Activated T-cell treated with anti-CD3 and anti-CD28 coated beads, Interleukin-2, amount 50 U/mL, for 48 hours (primary cell): ENCODE measurements at regions not wholly inside any gene's neighbourhood (a gene's known extent, or its start where the extent isn't known, plus 50 kb on each side); places are given as distances from the start of the nearest gene placed in this dataset.

Source experiments
- DNase-seq, 2 experiments: peaks; one replicate each; pipeline ENCODE4 v3.0.0-alpha.2; 2020

- DNase-seq, result no peak
These were observed 835.9 kb downstream of the GALR1 start for GRCh38 chr18:78085241-78086185.

GRCh38 chr18:78086931-78087330 lies 837.3 kb downstream of the GALR1 start:
- DNase-seq, result no peak

DNA sequence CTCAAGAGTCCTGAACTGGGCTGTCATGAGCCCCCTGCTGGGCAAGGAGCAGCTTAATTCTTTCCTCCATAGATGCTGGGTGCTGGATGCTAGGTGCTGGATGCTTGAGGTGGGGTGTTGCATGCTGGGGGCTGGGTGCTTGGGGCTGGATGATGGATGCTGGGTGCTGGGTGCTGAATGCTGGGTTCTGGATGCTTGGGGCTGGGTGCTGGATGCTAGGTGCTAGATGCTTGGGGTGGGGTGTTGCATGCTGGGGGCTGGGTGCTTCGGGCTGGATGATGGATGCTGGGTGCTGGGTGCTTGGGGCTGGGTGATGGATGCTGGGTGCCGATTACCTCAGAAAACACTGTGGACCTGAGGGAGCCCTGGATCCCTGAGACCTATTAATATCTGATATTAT lies 837.7 kb downstream of the GALR1 start:
- DNase-seq, result no peak

DNA sequence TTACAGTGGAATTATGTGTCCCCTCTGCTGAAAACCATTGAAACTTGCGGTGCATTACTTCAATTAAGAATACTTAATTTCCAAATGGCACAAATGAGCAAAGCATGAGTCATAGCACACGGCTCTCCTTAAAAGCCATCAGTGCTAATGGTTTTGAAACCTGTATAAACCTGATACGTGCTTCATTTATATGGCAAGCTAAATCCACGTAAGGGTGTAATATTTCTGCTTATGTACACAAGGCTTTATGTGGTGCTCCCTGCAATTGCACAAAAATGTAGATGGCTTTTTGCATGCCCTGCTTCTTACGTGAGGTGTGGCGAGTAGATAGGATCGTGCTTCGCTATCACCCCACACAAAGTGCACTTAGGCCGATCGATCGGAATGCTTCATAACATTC lies 840.9 kb downstream of the GALR1 start:
- DNase-seq, result no peak

- no peak for DNase-seq
These were observed 843.3 kb downstream of the GALR1 start for GRCh38 chr18:78092901-78093300.

GRCh38 chr18:78099979-78100588 lies 850.4 kb downstream of the GALR1 start:
- no peak for DNase-seq

DNA sequence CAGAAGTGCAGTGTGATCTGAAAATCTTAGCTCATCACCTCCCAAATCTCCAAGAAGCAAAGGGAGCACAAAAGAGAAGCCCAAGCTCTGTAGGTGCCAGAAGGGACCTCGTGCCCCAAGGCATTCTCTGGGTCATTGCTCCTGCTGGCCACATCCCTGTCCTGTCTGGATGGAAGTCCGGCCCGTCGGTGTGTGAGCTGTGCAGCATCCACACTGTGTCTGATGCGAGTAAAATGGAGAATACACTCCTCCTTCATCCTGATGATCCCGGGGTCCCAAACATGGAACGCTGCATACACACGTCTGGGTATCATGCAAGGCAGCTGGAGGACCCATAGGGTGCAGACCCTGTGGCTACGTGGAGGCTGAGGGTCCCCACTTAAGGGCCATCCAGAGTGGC lies 851.4 kb downstream of the GALR1 start:
- no peak for DNase-seq

GRCh38 chr18:78102135-78102534 lies 852.5 kb downstream of the GALR1 start:
- DNase-seq, result no peak

- no peak for DNase-seq
These were observed 856.0 kb downstream of the GALR1 start for GRCh38 chr18:78105611-78106010.

DNA sequence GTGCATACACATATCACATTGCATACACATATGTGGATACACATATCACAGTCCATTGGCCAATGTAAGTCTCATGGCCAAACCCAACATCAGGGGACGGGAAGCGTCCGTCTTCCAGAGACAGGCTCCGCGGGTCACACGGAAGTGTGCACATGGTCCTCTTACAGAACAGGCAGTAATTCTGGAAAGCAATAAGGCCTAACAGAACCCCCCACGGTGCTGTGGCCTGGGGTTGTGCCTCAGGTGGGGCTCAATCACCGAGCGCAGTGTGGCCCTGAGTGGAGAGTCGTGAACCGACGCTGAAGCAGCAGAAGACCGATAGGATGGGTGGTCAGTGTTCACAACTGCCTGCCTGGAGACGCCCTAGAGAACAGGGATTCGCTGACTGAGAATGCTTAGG lies 857.3 kb downstream of the GALR1 start:
- DNase-seq, result no peak

- DNase-seq, result no peak
These were observed 857.7 kb downstream of the GALR1 start for GRCh38 chr18:78107363-78107762.

GRCh38 chr18:78108554-78108953 lies 858.9 kb downstream of the GALR1 start:
- no peak for DNase-seq

DNA sequence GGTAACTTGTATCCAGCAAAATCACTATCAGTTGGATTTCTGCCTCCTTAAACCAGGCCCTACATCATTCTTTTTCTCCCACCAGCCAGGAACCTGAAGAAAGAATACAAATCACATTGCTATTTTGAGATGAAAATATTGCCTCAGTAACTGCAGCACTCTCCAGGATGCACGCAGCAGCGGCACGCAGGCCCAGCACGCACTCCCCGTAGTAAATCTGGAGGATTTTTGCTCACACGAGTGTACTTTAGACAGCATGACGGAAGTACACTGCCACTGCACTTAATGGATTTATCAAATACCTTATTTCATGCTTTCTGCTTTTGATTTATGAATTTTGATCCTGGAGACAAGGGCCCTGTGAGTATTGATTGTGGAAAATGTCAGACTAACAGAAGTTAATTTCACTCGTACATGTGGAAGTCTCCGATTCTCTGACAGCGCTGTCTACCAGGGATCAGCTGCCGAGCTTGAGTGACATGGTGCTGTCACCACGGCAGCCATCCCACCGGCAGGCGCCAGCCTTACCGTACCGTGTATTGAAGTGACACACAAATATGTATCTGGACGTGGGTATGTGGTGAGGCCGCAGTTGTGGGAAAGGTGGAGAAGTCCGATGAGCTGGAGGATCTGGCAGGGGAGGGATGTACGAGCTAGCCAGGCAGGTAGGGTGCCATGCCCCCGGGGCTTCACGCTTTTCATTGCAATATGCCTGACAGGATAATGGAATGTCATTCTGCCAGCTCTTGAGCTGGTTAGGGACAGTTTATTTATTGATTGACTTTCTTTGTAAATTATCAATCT lies 863.7 kb downstream of the GALR1 start:
- no peak for DNase-seq

DNA sequence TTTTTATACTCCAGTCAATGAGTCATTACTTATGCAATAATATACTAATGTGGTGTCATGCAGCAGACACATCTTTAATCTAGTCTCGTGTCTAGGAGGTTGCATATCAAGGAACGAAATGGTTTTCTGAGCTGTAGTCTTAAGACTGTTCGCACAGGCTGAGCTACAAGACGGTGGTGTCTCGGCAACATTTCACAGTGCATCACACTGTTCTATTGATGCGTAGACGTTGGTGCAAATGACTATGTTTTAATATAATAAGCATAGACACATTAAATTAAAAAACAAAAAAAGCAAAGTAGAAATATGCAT lies 864.2 kb downstream of the GALR1 start:
- no peak for DNase-seq

- DNase-seq, result no peak
These were observed 863.6 kb upstream of the SALL3 start for GRCh38 chr18:78115896-78116561.

GRCh38 chr18:78123144-78123909 lies 856.3 kb upstream of the SALL3 start:
- DNase-seq, result no peak

DNA sequence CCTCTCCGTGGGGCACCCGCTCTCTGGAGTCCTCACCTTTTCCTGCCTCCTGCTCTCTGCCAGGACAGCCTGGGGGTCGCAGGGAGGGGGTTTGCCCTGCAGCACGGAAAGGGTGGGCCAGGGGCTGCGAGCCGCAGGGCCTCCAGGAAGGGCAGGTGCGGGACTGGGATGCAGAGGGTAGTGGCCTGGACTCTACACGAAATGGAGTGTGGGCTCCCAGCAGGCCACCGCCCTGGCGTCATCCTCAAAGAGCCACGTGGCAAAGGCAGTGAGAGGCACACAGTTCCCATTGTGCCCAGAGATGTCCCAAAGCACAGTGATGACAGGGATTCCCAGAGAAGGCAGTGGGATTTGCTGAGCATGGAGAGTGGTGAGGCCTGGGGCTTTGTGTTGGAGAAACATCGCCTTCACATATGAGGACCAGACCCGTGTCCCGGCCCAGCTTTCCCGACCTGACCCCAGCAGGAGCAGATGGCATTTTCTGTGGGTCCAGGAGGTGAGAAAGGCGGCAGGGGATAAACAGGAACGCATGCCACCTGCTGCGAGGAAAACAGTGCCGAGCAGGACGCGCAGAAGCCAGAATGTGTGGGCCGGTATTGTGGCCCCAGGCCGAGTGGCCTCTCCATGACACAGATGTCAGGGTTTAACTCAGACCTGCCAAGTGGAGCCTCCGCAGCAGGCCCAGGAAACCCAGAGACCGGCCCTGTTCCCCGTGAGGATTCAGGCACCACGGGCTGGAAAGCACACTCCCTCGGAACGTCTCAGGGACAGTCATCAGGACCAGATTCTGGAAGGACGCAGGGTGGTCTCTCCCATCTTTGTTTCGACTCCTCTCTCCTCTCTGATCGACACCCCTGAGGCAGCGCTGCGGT lies 855.5 kb upstream of the SALL3 start:
- DNase-seq, result no peak

GRCh38 chr18:78125206-78125896 lies 854.3 kb upstream of the SALL3 start:
- no peak for DNase-seq

GRCh38 chr18:78126106-78126505 lies 853.5 kb upstream of the SALL3 start:
- DNase-seq, result no peak

DNA sequence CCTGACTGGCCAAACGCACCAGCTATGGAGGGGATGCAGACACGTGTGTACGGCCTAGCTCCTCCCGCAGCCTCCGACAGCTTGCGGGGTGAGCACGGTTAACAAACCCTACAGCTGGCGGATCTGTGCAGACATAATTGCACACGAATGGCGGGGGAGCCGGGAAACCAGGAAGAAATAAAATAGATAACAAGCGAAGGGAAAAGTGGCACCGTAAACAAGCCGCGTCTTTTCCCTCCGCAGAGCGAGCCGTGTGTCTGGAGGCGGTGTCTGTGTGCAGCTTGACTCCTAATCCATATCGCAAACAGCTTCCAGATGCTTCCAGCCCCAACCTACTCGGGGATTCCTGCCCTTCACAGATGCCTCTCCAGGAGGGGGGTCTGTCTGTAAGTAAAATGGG lies 853.1 kb upstream of the SALL3 start:
- no peak for DNase-seq

DNA sequence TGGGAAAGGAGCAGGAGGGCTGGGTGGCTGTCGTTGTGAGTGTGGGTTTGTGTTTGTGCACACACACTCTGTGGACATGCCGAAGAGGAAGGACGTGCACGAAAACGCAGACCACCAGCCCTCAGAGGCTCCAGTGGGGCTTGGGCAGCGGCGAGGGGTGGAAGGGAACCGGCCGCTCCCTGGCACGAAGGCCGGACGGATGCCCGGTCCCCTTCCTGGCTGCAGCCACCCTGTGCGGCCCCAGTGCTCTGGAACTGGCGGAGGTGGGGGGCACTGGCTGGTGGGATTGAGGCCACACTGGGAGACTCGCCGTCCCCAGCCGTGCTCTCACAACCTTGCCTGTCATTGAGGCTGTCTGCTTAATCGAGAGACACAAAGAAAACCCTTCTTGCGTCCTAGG lies 852.6 kb upstream of the SALL3 start:
- no peak for DNase-seq
